ENCODE measurements at regions not wholly inside any gene's neighbourhood (a gene's known extent, or its start where the extent isn't known, plus 50 kb on each side); places are given as distances from the start of the nearest gene placed in this dataset.

DNA sequence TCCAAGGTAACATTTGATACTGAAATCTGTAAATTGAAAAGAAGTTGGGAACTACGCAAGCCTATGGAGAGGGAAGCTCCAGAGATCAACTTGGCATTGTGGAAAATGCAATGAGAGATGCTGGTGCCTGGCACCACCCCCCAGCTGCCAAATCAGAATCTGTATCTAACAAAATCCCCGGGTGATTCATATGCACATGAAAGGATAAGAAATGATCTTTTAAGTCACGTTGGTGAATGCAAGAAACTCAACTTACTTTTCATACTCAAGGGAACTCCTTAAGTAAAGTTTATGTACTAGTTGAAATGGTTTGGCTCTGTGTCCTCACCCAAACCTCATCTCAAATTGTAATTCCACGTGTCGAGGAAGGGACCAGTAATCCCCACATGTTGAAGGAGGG lies 158.5 kb upstream of the MYO16 start:
- TF ChIP-seq, protein P1, sequence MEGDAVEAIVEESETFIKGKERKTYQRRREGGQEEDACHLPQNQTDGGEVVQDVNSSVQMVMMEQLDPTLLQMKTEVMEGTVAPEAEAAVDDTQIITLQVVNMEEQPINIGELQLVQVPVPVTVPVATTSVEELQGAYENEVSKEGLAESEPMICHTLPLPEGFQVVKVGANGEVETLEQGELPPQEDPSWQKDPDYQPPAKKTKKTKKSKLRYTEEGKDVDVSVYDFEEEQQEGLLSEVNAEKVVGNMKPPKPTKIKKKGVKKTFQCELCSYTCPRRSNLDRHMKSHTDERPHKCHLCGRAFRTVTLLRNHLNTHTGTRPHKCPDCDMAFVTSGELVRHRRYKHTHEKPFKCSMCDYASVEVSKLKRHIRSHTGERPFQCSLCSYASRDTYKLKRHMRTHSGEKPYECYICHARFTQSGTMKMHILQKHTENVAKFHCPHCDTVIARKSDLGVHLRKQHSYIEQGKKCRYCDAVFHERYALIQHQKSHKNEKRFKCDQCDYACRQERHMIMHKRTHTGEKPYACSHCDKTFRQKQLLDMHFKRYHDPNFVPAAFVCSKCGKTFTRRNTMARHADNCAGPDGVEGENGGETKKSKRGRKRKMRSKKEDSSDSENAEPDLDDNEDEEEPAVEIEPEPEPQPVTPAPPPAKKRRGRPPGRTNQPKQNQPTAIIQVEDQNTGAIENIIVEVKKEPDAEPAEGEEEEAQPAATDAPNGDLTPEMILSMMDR (IDR thresholded peaks at IDR 0.05), result no peak
- TF ChIP-seq POLR2A (IDR thresholded peaks at IDR 0.05), result no peak

Measured in testis (tissue), 2 donors.